ENCODE measurements at regions not wholly inside any gene's neighbourhood (a gene's known extent, or its start where the extent isn't known, plus 50 kb on each side); places are given as distances from the start of the nearest gene placed in this dataset.
A peak's percentile ranks its signal among the peaks of the same experiment; 100 is the strongest.

GRCh38 chr12:13282861-13283260, 86.3 kb downstream of the EMP1 start:
- Histone ChIP-seq H3K27ac (ENCODE audit: low read length) (no peak overlapping the region), H3K27me3 (replicated peaks in 1 of 2; ENCODE audit: control insufficient read depth in 2 of 2, extremely low read depth in 1 of 2, insufficient read depth in 2 of 2, low read length in 1 of 2) (peaks cover 4 to 17% of the 10 kb centered on the region in 2 experiments), H3K9me3 (no peaks in the 10 kb centered on the region), H3K4me1 (ENCODE audit: control insufficient read depth in 1 of 2, extremely low read depth in 1 of 2, insufficient read depth in 2 of 2, low read length in 2 of 2) (peaks cover 0 to 6% of the 10 kb centered on the region in 2 experiments), H3K4me3 (ENCODE audit: control insufficient read depth in 1 of 2, extremely low read depth in 1 of 2, low read length in 1 of 2) (no peak overlapping the region), H3K36me3 (ENCODE audit: control insufficient read depth in 2 of 2, extremely low read depth in 1 of 2, insufficient read depth in 1 of 2, low read length in 1 of 2) (no peaks in the 10 kb centered on the region)
- POLR2A ChIA-PET = no interaction called here
- H3K36me3 Mint-ChIP-seq = no peaks in the 10 kb centered on the region
- H3K4me1 Mint-ChIP-seq = peaks cover 3 to 5% (median 4%) of the 10 kb centered on the region in 3 donors
- H3K4me3 Mint-ChIP-seq = no peak overlapping the region
- H3K9me3 Mint-ChIP-seq = peaks cover 0 to 3% (median 0%) of the 10 kb centered on the region in 3 donors
- ATAC-seq (replicated peaks in 1 of 4) (no peak), DNase-seq (no peak)
- peaks cover 0 to 18% of the 10 kb centered on the region in 2 donors for H3K27me3 Mint-ChIP-seq
- WGBS (ENCODE audit: insufficient coverage) = 0% methylated on average over 1 of the region's 2 CpGs
- no peak overlapping the region for H3K27ac Mint-ChIP-seq
- CTCF ChIA-PET = interaction anchor here in 1 of 2 donors (2.0 kb wide), 1 partner anchor 27 kb away, joined by 5 read pairs; no protein-coding TSS in a partner anchor

- CTCF ChIA-PET = interaction anchor here (0.6 to 1.1 kb wide), 13 partner anchors 23 to 1105 kb away, joined by 3 to 14 read pairs (median 3); no protein-coding TSS in a partner anchor
- H3K9me3 Mint-ChIP-seq = peaks cover 0 to 3% (median 0%) of the 10 kb centered on the region in 3 donors
- H3K4me3 Mint-ChIP-seq = peak overlapping the region in 1 of 3 donors; percentile 26
- POLR2A ChIA-PET = no interaction called here
- H3K27ac Mint-ChIP-seq = no peak overlapping the region
- H3K4me1 Mint-ChIP-seq = peaks cover 4 to 6% (median 5%) of the 10 kb centered on the region in 3 donors
- ATAC-seq (replicated peaks in 1 of 4) = peak; percentile 78 to 86 (median 80)
- Histone ChIP-seq H3K27ac (ENCODE audit: low read length) (no peak overlapping the region), H3K9me3 (no peaks in the 10 kb centered on the region), H3K36me3 (ENCODE audit: control insufficient read depth in 2 of 2, extremely low read depth in 1 of 2, insufficient read depth in 1 of 2, low read length in 1 of 2) (no peaks in the 10 kb centered on the region), H3K4me1 (ENCODE audit: control insufficient read depth in 1 of 2, extremely low read depth in 1 of 2, insufficient read depth in 2 of 2, low read length in 2 of 2) (peaks cover 0 to 7% of the 10 kb centered on the region in 2 experiments), H3K27me3 (replicated peaks in 1 of 2; ENCODE audit: control insufficient read depth in 2 of 2, extremely low read depth in 1 of 2, insufficient read depth in 2 of 2, low read length in 1 of 2) (peaks cover 14 to 42% of the 10 kb centered on the region in 2 experiments), H3K4me3 (ENCODE audit: control insufficient read depth in 1 of 2, extremely low read depth in 1 of 2, low read length in 1 of 2) (peak overlapping the region in 1 of 2 donors; percentile 19)
- 26% methylated on average over 32 of the region's 32 CpGs for WGBS (ENCODE audit: insufficient coverage)
- H3K27me3 Mint-ChIP-seq = peaks cover 29 to 43% of the 10 kb centered on the region in 2 donors
- H3K36me3 Mint-ChIP-seq = no peaks in the 10 kb centered on the region
- DNase-seq = peak in 34 of 35 experiments; percentile 9 to 74 (median 41)
Measured at GRCh38 chr12:13278249-13278787, 81.8 kb downstream of the EMP1 start.

GRCh38 chr12:13277293-13277692, 80.8 kb downstream of the EMP1 start:
- Histone ChIP-seq H3K9me3 (no peaks in the 10 kb centered on the region), H3K27ac (ENCODE audit: low read length) (no peak overlapping the region), H3K36me3 (ENCODE audit: control insufficient read depth in 2 of 2, extremely low read depth in 1 of 2, insufficient read depth in 1 of 2, low read length in 1 of 2) (no peaks in the 10 kb centered on the region), H3K4me3 (ENCODE audit: control insufficient read depth in 1 of 2, extremely low read depth in 1 of 2, low read length in 1 of 2) (no peak overlapping the region), H3K27me3 (replicated peaks in 1 of 2; ENCODE audit: control insufficient read depth in 2 of 2, extremely low read depth in 1 of 2, insufficient read depth in 2 of 2, low read length in 1 of 2) (peaks cover 14 to 42% of the 10 kb centered on the region in 2 experiments), H3K4me1 (ENCODE audit: control insufficient read depth in 1 of 2, extremely low read depth in 1 of 2, insufficient read depth in 2 of 2, low read length in 2 of 2) (peaks cover 0 to 7% of the 10 kb centered on the region in 2 experiments)
- CTCF ChIA-PET = interaction anchor here in 1 of 2 donors (0.6 kb wide), 1 partner anchor 8 kb away, joined by 3 read pairs; no protein-coding TSS in a partner anchor
- ATAC-seq (replicated peaks in 1 of 4) = no peak
- Mint-ChIP-seq H3K9me3 (peaks cover 0 to 3% (median 0%) of the 10 kb centered on the region in 3 donors), H3K4me3 (no peak overlapping the region), H3K27me3 (peaks cover 33 to 47% of the 10 kb centered on the region in 2 donors), H3K36me3 (no peaks in the 10 kb centered on the region), H3K27ac (no peak overlapping the region), H3K4me1 (peaks cover 4 to 6% (median 5%) of the 10 kb centered on the region in 3 donors)
- no peak for DNase-seq
- WGBS (ENCODE audit: insufficient coverage) = no CpG with 5 or more reads among the region's 4 CpGs
- POLR2A ChIA-PET = no interaction called here

- H3K9me3 ChIP-seq = no peaks in the 10 kb centered on the region
- Mint-ChIP-seq H3K36me3 (no peaks in the 10 kb centered on the region), H3K27ac (no peak overlapping the region), H3K4me1 (peaks cover 4 to 6% (median 5%) of the 10 kb centered on the region in 3 donors), H3K4me3 (no peak overlapping the region), H3K9me3 (peaks cover 0 to 3% (median 0%) of the 10 kb centered on the region in 3 donors), H3K27me3 (peaks cover 45 to 51% of the 10 kb centered on the region in 2 donors)
- no peak overlapping the region for H3K4me3 ChIP-seq (ENCODE audit: control insufficient read depth in 1 of 2, extremely low read depth in 1 of 2, low read length in 1 of 2)
- ChIA-PET CTCF (interaction anchor here (0.6 to 1.4 kb wide), 5 partner anchors 9 to 892 kb away, joined by 3 to 4 read pairs (median 3); no protein-coding TSS in a partner anchor), POLR2A (no interaction called here)
- H3K27ac ChIP-seq (ENCODE audit: low read length) = no peak overlapping the region
- 10% methylated on average over 3 of the region's 10 CpGs for WGBS (ENCODE audit: insufficient coverage)
- DNase-seq = no peak
- ATAC-seq (replicated peaks in 1 of 4) = no peak
- H3K27me3 ChIP-seq (replicated peaks in 1 of 2; ENCODE audit: control insufficient read depth in 2 of 2, extremely low read depth in 1 of 2, insufficient read depth in 2 of 2, low read length in 1 of 2) = peaks cover 17 to 42% of the 10 kb centered on the region in 2 experiments
- H3K4me1 ChIP-seq (ENCODE audit: control insufficient read depth in 1 of 2, extremely low read depth in 1 of 2, insufficient read depth in 2 of 2, low read length in 2 of 2) = peaks cover 0 to 7% of the 10 kb centered on the region in 2 experiments
- H3K36me3 ChIP-seq (ENCODE audit: control insufficient read depth in 2 of 2, extremely low read depth in 1 of 2, insufficient read depth in 1 of 2, low read length in 1 of 2) = no peaks in the 10 kb centered on the region
Measured at GRCh38 chr12:13275241-13276085, 78.9 kb downstream of the EMP1 start.

GRCh38 chr12:13273850-13274249, 77.3 kb downstream of the EMP1 start:
- Mint-ChIP-seq H3K9me3 (peaks cover 0 to 5% (median 0%) of the 10 kb centered on the region in 3 donors), H3K4me1 (peaks cover 4 to 6% (median 5%) of the 10 kb centered on the region in 3 donors), H3K27ac (no peak overlapping the region), H3K36me3 (no peaks in the 10 kb centered on the region), H3K27me3 (peaks cover 44 to 45% of the 10 kb centered on the region in 2 donors), H3K4me3 (no peak overlapping the region)
- Histone ChIP-seq H3K9me3 (no peaks in the 10 kb centered on the region), H3K36me3 (ENCODE audit: control insufficient read depth in 2 of 2, extremely low read depth in 1 of 2, insufficient read depth in 1 of 2, low read length in 1 of 2) (no peaks in the 10 kb centered on the region), H3K27ac (ENCODE audit: low read length) (no peak overlapping the region), H3K4me1 (ENCODE audit: control insufficient read depth in 1 of 2, extremely low read depth in 1 of 2, insufficient read depth in 2 of 2, low read length in 2 of 2) (peaks cover 0 to 7% of the 10 kb centered on the region in 2 experiments), H3K4me3 (ENCODE audit: control insufficient read depth in 1 of 2, extremely low read depth in 1 of 2, low read length in 1 of 2) (no peak overlapping the region), H3K27me3 (replicated peaks in 1 of 2; ENCODE audit: control insufficient read depth in 2 of 2, extremely low read depth in 1 of 2, insufficient read depth in 2 of 2, low read length in 1 of 2) (peaks cover 14 to 39% of the 10 kb centered on the region in 2 experiments)
- DNase-seq (no peak), ATAC-seq (replicated peaks in 1 of 4) (no peak)
- CTCF ChIA-PET = no interaction called here
- WGBS (ENCODE audit: insufficient coverage) = 74% methylated on average over 12 of the region's 12 CpGs
- POLR2A ChIA-PET = interaction anchor here in 1 of 2 donors (0.6 kb wide), 1 partner anchor 1009 kb away, joined by 3 read pairs; no protein-coding TSS in a partner anchor

GRCh38 chr12:13273097-13273496, 76.6 kb downstream of the EMP1 start:
- no peak overlapping the region for H3K27ac Mint-ChIP-seq
- peaks cover 1 to 4% (median 3%) of the 10 kb centered on the region in 3 donors for H3K4me1 Mint-ChIP-seq
- CTCF ChIA-PET = no interaction called here
- Histone ChIP-seq H3K9me3 (no peaks in the 10 kb centered on the region), H3K27me3 (replicated peaks in 1 of 2; ENCODE audit: control insufficient read depth in 2 of 2, extremely low read depth in 1 of 2, insufficient read depth in 2 of 2, low read length in 1 of 2) (peaks cover 13 to 31% of the 10 kb centered on the region in 2 experiments), H3K4me1 (ENCODE audit: control insufficient read depth in 1 of 2, extremely low read depth in 1 of 2, insufficient read depth in 2 of 2, low read length in 2 of 2) (peaks cover 0 to 3% of the 10 kb centered on the region in 2 experiments), H3K4me3 (ENCODE audit: control insufficient read depth in 1 of 2, extremely low read depth in 1 of 2, low read length in 1 of 2) (no peak overlapping the region), H3K36me3 (ENCODE audit: control insufficient read depth in 2 of 2, extremely low read depth in 1 of 2, insufficient read depth in 1 of 2, low read length in 1 of 2) (no peaks in the 10 kb centered on the region), H3K27ac (ENCODE audit: low read length) (no peak overlapping the region)
- no peaks in the 10 kb centered on the region for H3K36me3 Mint-ChIP-seq
- no peak overlapping the region for H3K4me3 Mint-ChIP-seq
- POLR2A ChIA-PET = interaction anchor here in 1 of 2 donors (0.6 kb wide), 1 partner anchor 1008 kb away, joined by 3 read pairs; no protein-coding TSS in a partner anchor
- peaks cover 40 to 45% of the 10 kb centered on the region in 2 donors for H3K27me3 Mint-ChIP-seq
- ATAC-seq (replicated peaks in 1 of 4) (no peak), DNase-seq (no peak)
- 100% methylated on average over 1 of the region's 6 CpGs for WGBS (ENCODE audit: insufficient coverage)
- peaks cover 0 to 5% (median 0%) of the 10 kb centered on the region in 3 donors for H3K9me3 Mint-ChIP-seq
